ENCODE measurements at regions not wholly inside any gene's neighbourhood (a gene's known extent, or its start where the extent isn't known, plus 50 kb on each side); places are given as distances from the start of the nearest gene placed in this dataset.

- Histone ChIP-seq H2BK20ac (ENCODE audit: low read length) (no peak overlapping the region), H2BK5ac (ENCODE audit: low read depth, low read length) (no peak overlapping the region), H2BK12ac (ENCODE audit: low read depth, low read length) (no peak overlapping the region), H3K9me3 (ENCODE audit: insufficient read depth in 2 of 2, low read depth in 1 of 2, low read length in 1 of 2) (no peaks in the 10 kb centered on the region), H3K4me2 (ENCODE audit: insufficient read depth in 1 of 2, low read depth in 2 of 2, low read length in 2 of 2) (no peak overlapping the region), H3K79me2 (ENCODE audit: control insufficient read depth in 1 of 2, insufficient read depth in 2 of 2, low read length in 2 of 2) (no peaks in the 10 kb centered on the region), H2BK120ac (replicated peaks; ENCODE audit: low read depth, low read length) (no peak overlapping the region), H2BK15ac (ENCODE audit: low read length) (no peak overlapping the region), H4K8ac (ENCODE audit: extremely low read depth, insufficient read depth, low read length) (no peak overlapping the region), H3K4me1 (replicated peaks in 1 of 4; ENCODE audit: control insufficient read depth in 3 of 4, insufficient read depth in 4 of 4, low read length in 3 of 4) (no peaks in the 10 kb centered on the region), H3K36me3 (ENCODE audit: control insufficient read depth in 2 of 4, insufficient read depth in 4 of 4, low read length in 3 of 4) (no peaks in the 10 kb centered on the region), H3K79me1 (ENCODE audit: low read depth, low read length) (no peaks in the 10 kb centered on the region), H4K5ac (ENCODE audit: insufficient read length, low read depth, low read length) (no peak overlapping the region), H3K23ac (ENCODE audit: insufficient read length) (no peak overlapping the region), H3K18ac (ENCODE audit: extremely low read depth, low read length) (no peak overlapping the region), H3K56ac (replicated peaks; ENCODE audit: insufficient read length, low read depth, low read length) (no peak overlapping the region), H3K27me3 (replicated peaks in 1 of 4; ENCODE audit: control insufficient read depth in 3 of 4, extremely low read depth in 1 of 4, insufficient read depth in 3 of 4, low read length in 3 of 4) (no peaks in the 10 kb centered on the region), H3K27ac (ENCODE audit: low read depth, low read length) (no peak overlapping the region), H3K4me3 (ENCODE audit: extremely low read depth in 1 of 4, insufficient read depth in 2 of 4, low read depth in 3 of 4, low read length in 4 of 4) (no peak overlapping the region), H2AFZ (ENCODE audit: low read length) (no peak overlapping the region), H3K9ac (replicated peaks in 1 of 4; ENCODE audit: extremely low read depth in 1 of 4, low read depth in 3 of 4, low read length in 3 of 4) (no peak overlapping the region), H4K20me1 (replicated peaks in 1 of 2; ENCODE audit: control insufficient read depth in 1 of 2, insufficient read depth in 2 of 2, low read length in 2 of 2) (no peaks in the 10 kb centered on the region), H3K14ac (ENCODE audit: insufficient read length) (no peak overlapping the region), H4K91ac (replicated peaks; ENCODE audit: insufficient read length, low read length) (no peak overlapping the region), H2AK5ac (ENCODE audit: low read depth, low read length) (no peak overlapping the region), H3K4ac (replicated peaks; ENCODE audit: insufficient read length, low read depth, low read length) (no peak overlapping the region), H3K23me2 (ENCODE audit: low read depth, low read length) (no peaks in the 10 kb centered on the region; the same call in 1 of the 2 replicates)
- ChIA-PET CTCF (ENCODE audit: partially characterized antibody) (no interaction called here), POLR2A (ENCODE audit: partially characterized antibody) (no interaction called here)
- FAIRE-seq (no peak), DNase-seq (ENCODE audit: low read depth in 1 of 2, low spot score in 2 of 2) (no peak)
- TF ChIP-seq JUND (IDR thresholded peaks at IDR 0.05; ENCODE audit: low read length) (no peak), ZNF274 (IDR thresholded peaks at IDR 0.05; ENCODE audit: borderline replicate concordance, extremely low read depth, low read length) (no peak), CTBP2 (IDR thresholded peaks at IDR 0.05; ENCODE audit: borderline replicate concordance, insufficient read depth, insufficient read length, low read length) (no peak), EGR1 (IDR thresholded peaks at IDR 0.05; ENCODE audit: borderline replicate concordance, low read depth, low read length) (no peak)
Measured at GRCh38 chr13:68293631-68294030, 1063.5 kb upstream of the PCDH9 start.

Data from H1 (cell line).